ENCODE measurements at regions not wholly inside any gene's neighbourhood (a gene's known extent, or its start where the extent isn't known, plus 50 kb on each side); places are given as distances from the start of the nearest gene placed in this dataset.

DNA sequence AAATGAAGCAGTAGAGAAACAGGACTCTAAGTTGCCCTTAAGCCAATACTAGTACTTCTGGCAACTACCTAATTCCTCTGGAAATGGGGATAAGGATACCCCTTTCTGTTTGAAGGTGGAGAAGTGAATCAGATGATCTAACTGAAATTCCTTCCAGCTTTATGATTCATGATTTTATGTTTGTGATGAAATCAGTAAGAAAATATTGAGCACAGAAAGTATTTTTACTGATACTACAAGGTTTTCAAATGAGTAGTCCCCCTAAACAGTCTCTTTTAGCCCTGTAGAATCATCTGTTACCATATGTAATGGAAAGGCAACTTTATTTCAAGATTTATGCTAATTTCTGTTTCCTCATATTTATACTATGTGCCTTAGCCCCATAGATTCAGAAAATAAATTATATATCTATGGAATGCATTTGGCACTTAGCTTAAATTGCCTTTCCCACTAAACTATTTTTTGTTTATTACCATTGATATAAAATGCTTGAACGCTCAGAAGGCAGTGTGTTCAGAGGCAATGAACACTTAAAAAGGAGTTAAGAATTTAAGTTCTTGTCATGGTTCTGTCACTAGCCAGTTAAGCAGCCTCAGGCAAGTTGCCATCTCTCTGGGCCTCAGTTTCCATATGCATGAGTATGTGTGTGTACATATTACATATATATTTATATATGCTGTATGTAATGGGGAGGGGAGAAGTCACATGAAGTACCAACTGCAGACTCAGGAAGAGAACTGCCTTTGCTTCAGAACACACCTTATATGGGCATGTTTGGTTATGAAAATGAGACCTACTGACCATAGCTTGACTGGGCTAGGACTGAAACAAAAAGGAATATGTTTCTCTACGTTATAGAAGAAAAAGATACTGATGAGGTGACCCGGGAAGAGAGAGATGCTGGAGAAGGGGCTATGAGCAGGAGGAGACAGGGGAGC, 97.7 kb downstream of the CDC42EP3 start (continued):
- TF ChIP-seq, protein P1, sequence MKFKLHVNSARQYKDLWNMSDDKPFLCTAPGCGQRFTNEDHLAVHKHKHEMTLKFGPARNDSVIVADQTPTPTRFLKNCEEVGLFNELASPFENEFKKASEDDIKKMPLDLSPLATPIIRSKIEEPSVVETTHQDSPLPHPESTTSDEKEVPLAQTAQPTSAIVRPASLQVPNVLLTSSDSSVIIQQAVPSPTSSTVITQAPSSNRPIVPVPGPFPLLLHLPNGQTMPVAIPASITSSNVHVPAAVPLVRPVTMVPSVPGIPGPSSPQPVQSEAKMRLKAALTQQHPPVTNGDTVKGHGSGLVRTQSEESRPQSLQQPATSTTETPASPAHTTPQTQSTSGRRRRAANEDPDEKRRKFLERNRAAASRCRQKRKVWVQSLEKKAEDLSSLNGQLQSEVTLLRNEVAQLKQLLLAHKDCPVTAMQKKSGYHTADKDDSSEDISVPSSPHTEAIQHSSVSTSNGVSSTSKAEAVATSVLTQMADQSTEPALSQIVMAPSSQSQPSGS (CRISPR knock-in tag; IDR thresholded peaks at IDR 0.05; ENCODE audit: borderline replicate concordance, low read depth), result no peak
- TF ChIP-seq, protein P2, sequence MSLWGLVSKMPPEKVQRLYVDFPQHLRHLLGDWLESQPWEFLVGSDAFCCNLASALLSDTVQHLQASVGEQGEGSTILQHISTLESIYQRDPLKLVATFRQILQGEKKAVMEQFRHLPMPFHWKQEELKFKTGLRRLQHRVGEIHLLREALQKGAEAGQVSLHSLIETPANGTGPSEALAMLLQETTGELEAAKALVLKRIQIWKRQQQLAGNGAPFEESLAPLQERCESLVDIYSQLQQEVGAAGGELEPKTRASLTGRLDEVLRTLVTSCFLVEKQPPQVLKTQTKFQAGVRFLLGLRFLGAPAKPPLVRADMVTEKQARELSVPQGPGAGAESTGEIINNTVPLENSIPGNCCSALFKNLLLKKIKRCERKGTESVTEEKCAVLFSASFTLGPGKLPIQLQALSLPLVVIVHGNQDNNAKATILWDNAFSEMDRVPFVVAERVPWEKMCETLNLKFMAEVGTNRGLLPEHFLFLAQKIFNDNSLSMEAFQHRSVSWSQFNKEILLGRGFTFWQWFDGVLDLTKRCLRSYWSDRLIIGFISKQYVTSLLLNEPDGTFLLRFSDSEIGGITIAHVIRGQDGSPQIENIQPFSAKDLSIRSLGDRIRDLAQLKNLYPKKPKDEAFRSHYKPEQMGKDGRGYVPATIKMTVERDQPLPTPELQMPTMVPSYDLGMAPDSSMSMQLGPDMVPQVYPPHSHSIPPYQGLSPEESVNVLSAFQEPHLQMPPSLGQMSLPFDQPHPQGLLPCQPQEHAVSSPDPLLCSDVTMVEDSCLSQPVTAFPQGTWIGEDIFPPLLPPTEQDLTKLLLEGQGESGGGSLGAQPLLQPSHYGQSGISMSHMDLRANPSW (CRISPR knock-in tag; conservative IDR thresholded peaks at IDR 0.05; ENCODE audit: low read depth), result no peak
- no peak for TF ChIP-seq GTF2I (CRISPR knock-in tag; conservative IDR thresholded peaks at IDR 0.05)
- no peak for TF ChIP-seq GABPB1 (CRISPR knock-in tag; IDR thresholded peaks at IDR 0.05)
- TF ChIP-seq ZNF232 (CRISPR knock-in tag; IDR thresholded peaks at IDR 0.05), result no peak
- no peak for TF ChIP-seq NR2C2 (CRISPR knock-in tag; IDR thresholded peaks at IDR 0.05)
- TF ChIP-seq FOXK1 (CRISPR knock-in tag; IDR thresholded peaks at IDR 0.05), result no peak
- TF ChIP-seq HMGA2 (CRISPR knock-in tag; IDR thresholded peaks at IDR 0.05), result no peak
- TF ChIP-seq, protein P3, sequence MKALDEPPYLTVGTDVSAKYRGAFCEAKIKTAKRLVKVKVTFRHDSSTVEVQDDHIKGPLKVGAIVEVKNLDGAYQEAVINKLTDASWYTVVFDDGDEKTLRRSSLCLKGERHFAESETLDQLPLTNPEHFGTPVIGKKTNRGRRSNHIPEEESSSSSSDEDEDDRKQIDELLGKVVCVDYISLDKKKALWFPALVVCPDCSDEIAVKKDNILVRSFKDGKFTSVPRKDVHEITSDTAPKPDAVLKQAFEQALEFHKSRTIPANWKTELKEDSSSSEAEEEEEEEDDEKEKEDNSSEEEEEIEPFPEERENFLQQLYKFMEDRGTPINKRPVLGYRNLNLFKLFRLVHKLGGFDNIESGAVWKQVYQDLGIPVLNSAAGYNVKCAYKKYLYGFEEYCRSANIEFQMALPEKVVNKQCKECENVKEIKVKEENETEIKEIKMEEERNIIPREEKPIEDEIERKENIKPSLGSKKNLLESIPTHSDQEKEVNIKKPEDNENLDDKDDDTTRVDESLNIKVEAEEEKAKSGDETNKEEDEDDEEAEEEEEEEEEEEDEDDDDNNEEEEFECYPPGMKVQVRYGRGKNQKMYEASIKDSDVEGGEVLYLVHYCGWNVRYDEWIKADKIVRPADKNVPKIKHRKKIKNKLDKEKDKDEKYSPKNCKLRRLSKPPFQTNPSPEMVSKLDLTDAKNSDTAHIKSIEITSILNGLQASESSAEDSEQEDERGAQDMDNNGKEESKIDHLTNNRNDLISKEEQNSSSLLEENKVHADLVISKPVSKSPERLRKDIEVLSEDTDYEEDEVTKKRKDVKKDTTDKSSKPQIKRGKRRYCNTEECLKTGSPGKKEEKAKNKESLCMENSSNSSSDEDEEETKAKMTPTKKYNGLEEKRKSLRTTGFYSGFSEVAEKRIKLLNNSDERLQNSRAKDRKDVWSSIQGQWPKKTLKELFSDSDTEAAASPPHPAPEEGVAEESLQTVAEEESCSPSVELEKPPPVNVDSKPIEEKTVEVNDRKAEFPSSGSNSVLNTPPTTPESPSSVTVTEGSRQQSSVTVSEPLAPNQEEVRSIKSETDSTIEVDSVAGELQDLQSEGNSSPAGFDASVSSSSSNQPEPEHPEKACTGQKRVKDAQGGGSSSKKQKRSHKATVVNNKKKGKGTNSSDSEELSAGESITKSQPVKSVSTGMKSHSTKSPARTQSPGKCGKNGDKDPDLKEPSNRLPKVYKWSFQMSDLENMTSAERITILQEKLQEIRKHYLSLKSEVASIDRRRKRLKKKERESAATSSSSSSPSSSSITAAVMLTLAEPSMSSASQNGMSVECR (CRISPR knock-in tag; IDR thresholded peaks at IDR 0.05; ENCODE audit: borderline replicate concordance), result no peak
- TF ChIP-seq ETV6 (CRISPR knock-in tag; IDR thresholded peaks at IDR 0.05), result no peak
- no peak for TF ChIP-seq GRHL2 (CRISPR knock-in tag; IDR thresholded peaks at IDR 0.05; ENCODE audit: insufficient replicate concordance, severe bottlenecking)
- TF ChIP-seq OVOL2 (CRISPR knock-in tag; IDR thresholded peaks at IDR 0.05; ENCODE audit: borderline replicate concordance), result no peak
- no peak for TF ChIP-seq ESRRA (CRISPR knock-in tag; IDR thresholded peaks at IDR 0.05; ENCODE audit: borderline replicate concordance)
- TF ChIP-seq, protein P4, sequence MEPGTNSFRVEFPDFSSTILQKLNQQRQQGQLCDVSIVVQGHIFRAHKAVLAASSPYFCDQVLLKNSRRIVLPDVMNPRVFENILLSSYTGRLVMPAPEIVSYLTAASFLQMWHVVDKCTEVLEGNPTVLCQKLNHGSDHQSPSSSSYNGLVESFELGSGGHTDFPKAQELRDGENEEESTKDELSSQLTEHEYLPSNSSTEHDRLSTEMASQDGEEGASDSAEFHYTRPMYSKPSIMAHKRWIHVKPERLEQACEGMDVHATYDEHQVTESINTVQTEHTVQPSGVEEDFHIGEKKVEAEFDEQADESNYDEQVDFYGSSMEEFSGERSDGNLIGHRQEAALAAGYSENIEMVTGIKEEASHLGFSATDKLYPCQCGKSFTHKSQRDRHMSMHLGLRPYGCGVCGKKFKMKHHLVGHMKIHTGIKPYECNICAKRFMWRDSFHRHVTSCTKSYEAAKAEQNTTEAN (CRISPR knock-in tag; IDR thresholded peaks at IDR 0.05), result no peak
- TF ChIP-seq, protein P5, sequence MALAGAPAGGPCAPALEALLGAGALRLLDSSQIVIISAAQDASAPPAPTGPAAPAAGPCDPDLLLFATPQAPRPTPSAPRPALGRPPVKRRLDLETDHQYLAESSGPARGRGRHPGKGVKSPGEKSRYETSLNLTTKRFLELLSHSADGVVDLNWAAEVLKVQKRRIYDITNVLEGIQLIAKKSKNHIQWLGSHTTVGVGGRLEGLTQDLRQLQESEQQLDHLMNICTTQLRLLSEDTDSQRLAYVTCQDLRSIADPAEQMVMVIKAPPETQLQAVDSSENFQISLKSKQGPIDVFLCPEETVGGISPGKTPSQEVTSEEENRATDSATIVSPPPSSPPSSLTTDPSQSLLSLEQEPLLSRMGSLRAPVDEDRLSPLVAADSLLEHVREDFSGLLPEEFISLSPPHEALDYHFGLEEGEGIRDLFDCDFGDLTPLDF (CRISPR knock-in tag; IDR thresholded peaks at IDR 0.05), result no peak

Data from WTC11 (cell line).